Stomach (tissue), 4 donors: ENCODE measurements at regions not wholly inside any gene's neighbourhood (a gene's known extent, or its start where the extent isn't known, plus 50 kb on each side); places are given as distances from the start of the nearest gene placed in this dataset.

Experiments used
- EP300 ChIP-seq: sonication (generic); formaldehyde crosslinking; IDR thresholded peaks from one replicate; pipeline ENCODE4 v1.6.1; 2017; ENCODE audit warnings: antibody characterized with exemption
- POLR2A ChIP-seq, 4 donors: fragments of 450-650 bp; IDR thresholded peaks; one replicate each; pipeline ENCODE4 v1.6.1; 2016; ENCODE audit warnings: antibody characterized with exemption in 4 of 4, control low read depth in 2 of 4, mild to moderate bottlenecking in 1 of 4, moderate library complexity in 1 of 4
- POLR2AphosphoS5 ChIP-seq, 3 donors: sonication (generic); formaldehyde crosslinking; IDR thresholded peaks; one replicate each; pipeline ENCODE4 v1.6.1; 2016; ENCODE audit warnings: antibody characterized with exemption in 3 of 3
- TF ChIP-seq, protein P1 (sequence below), 7 experiments: fragments of 450-650 bp in 4 of 7; fragments of 200-600 bp in 3 of 7; sonication (generic) in 3 of 7; IDR thresholded peaks; one replicate each; pipeline ENCODE4 v1.5.1; 2016 to 2019; ENCODE audit warnings: antibody characterized with exemption in 7 of 7, control low read depth in 2 of 7, mild to moderate bottlenecking in 1 of 7

DNA sequence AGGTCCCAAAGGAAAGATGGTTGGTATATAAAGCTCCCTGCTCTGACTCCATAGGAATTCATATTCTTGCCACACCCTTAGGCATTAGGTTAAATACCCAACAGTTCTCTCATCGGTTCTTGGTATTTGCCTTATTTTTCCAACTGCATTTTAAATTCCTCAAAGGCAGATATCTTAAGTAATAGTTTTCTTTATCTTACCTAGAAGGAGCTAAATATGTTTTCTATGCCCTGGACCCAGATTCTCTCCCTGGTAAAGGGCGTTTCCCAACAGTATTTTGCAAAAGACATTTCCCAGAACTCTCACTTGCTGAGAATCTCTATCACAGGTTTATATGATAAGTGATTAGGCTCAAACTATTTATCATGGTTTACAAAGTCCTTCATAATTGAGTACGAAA lies 158.6 kb upstream of the BDNF start:
- TF ChIP-seq, protein P1, sequence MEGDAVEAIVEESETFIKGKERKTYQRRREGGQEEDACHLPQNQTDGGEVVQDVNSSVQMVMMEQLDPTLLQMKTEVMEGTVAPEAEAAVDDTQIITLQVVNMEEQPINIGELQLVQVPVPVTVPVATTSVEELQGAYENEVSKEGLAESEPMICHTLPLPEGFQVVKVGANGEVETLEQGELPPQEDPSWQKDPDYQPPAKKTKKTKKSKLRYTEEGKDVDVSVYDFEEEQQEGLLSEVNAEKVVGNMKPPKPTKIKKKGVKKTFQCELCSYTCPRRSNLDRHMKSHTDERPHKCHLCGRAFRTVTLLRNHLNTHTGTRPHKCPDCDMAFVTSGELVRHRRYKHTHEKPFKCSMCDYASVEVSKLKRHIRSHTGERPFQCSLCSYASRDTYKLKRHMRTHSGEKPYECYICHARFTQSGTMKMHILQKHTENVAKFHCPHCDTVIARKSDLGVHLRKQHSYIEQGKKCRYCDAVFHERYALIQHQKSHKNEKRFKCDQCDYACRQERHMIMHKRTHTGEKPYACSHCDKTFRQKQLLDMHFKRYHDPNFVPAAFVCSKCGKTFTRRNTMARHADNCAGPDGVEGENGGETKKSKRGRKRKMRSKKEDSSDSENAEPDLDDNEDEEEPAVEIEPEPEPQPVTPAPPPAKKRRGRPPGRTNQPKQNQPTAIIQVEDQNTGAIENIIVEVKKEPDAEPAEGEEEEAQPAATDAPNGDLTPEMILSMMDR (IDR thresholded peaks at IDR 0.05): no peak
- TF ChIP-seq EP300 (no peak), POLR2AphosphoS5 (IDR thresholded peaks at IDR 0.05) (no peak), POLR2A (IDR thresholded peaks at IDR 0.05) (no peak)
